GM12864 (cell line): ENCODE measurements at regions not wholly inside any gene's neighbourhood (a gene's known extent, or its start where the extent isn't known, plus 50 kb on each side); places are given as distances from the start of the nearest gene placed in this dataset.

ENCODE experiments used
- DNase-seq: peaks from one replicate; pipeline ENCODE4 v3.0.0-alpha.2; 2011; ENCODE audit warnings: low read depth
- H3K4me3 ChIP-seq: 2 replicates; pipeline ENCODE4 v1.5.1; 2011; ENCODE audit warnings: mild to moderate bottlenecking, low read depth, low read length, control low read depth
- CTCF ChIP-seq: IDR thresholded peaks from 2 replicates; pipeline ENCODE4 v1.5.1; 2011; ENCODE audit warnings: low read depth, mild to moderate bottlenecking, moderate library complexity, low read length, control low read depth, inconsistent platforms; ENCODE audit errors: missing control alignments

GRCh38 chr14:80426683-80427082, 215.4 kb upstream of the DIO2 start:
- H3K4me3 ChIP-seq: no peak overlapping the region
- no peak for DNase-seq
- TF ChIP-seq CTCF: no peak

- H3K4me3 ChIP-seq: no peak overlapping the region
- DNase-seq: no peak
- TF ChIP-seq CTCF: no peak
Observed at GRCh38 chr14:80425686-80426085, 214.4 kb upstream of the DIO2 start.

GRCh38 chr14:80419769-80420168, 208.5 kb upstream of the DIO2 start:
- TF ChIP-seq CTCF: no peak
- DNase-seq: no peak
- H3K4me3 ChIP-seq: no peak overlapping the region

GRCh38 chr14:80419345-80419744, 208.0 kb upstream of the DIO2 start:
- DNase-seq: no peak
- no peak overlapping the region for H3K4me3 ChIP-seq
- TF ChIP-seq CTCF: no peak

- H3K4me3 ChIP-seq: no peak overlapping the region
- TF ChIP-seq CTCF: no peak
- no peak for DNase-seq
Observed at GRCh38 chr14:80415636-80416035, 204.3 kb upstream of the DIO2 start.

GRCh38 chr14:80414080-80414479, 202.8 kb upstream of the DIO2 start:
- no peak overlapping the region for H3K4me3 ChIP-seq
- no peak for DNase-seq
- TF ChIP-seq CTCF: no peak

GRCh38 chr14:80404413-80404812, 193.1 kb upstream of the DIO2 start:
- no peak for TF ChIP-seq CTCF
- no peak for DNase-seq
- H3K4me3 ChIP-seq: no peak overlapping the region
